Endothelial cell (in vitro differentiated cells): ENCODE measurements at regions not wholly inside any gene's neighbourhood (a gene's known extent, or its start where the extent isn't known, plus 50 kb on each side); places are given as distances from the start of the nearest gene placed in this dataset.
"Not testable (repeated sequence)": the region's sequence is repeated elsewhere in the genome, so short reads cannot be mapped to it uniquely, and the experiment has no call there.

Source experiments
- DNase-seq: peaks from one replicate; pipeline ENCODE4 v3.0.0; 2021; ENCODE audit warnings: low spot score
- H3K27ac Mint-ChIP-seq: one replicate; pipeline ENCODE4 v1.8.0; 2021; ENCODE audit warnings: mixed read lengths, inconsistent platforms; ENCODE audit not compliant: unreplicated experiment
- H3K27me3 Mint-ChIP-seq: one replicate; pipeline ENCODE4 v1.8.0; 2021; ENCODE audit warnings: mild to moderate bottlenecking, moderate library complexity, mixed read lengths, inconsistent platforms; ENCODE audit not compliant: unreplicated experiment
- H3K36me3 Mint-ChIP-seq: one replicate; pipeline ENCODE4 v1.8.0; 2021; ENCODE audit warnings: mild to moderate bottlenecking, low read depth, mixed read lengths, inconsistent platforms; ENCODE audit not compliant: unreplicated experiment
- H3K4me1 Mint-ChIP-seq: one replicate; pipeline ENCODE4 v1.8.0; 2021; ENCODE audit warnings: mild to moderate bottlenecking, mixed read lengths, inconsistent platforms; ENCODE audit not compliant: unreplicated experiment
- H3K4me3 Mint-ChIP-seq: one replicate; pipeline ENCODE4 v1.8.0; 2021; ENCODE audit warnings: mild to moderate bottlenecking, mixed read lengths, inconsistent platforms; ENCODE audit not compliant: unreplicated experiment
- H3K9me3 Mint-ChIP-seq: one replicate; pipeline ENCODE4 v1.8.0; 2021; ENCODE audit warnings: mixed read lengths, inconsistent platforms; ENCODE audit not compliant: unreplicated experiment
- CTCF ChIP-seq: fragments of 200-600 bp; sonication (generic); IDR thresholded peaks from one replicate; pipeline ENCODE4 v1.5.0; 2021; ENCODE audit warnings: antibody characterized with exemption; ENCODE audit not compliant: unreplicated experiment

GRCh38 chr2:5617358-5617757, 74.8 kb upstream of the SOX11 start:
- Mint-ChIP-seq H3K4me3 (no peak overlapping the region), H3K36me3 (no peaks in the 10 kb centered on the region), H3K27ac (no peak overlapping the region), H3K9me3 (no peaks in the 10 kb centered on the region), H3K27me3 (no peaks in the 10 kb centered on the region), H3K4me1 (peaks cover 1% of the 10 kb centered on the region)
- TF ChIP-seq CTCF: no peak
- DNase-seq: no peak

DNA sequence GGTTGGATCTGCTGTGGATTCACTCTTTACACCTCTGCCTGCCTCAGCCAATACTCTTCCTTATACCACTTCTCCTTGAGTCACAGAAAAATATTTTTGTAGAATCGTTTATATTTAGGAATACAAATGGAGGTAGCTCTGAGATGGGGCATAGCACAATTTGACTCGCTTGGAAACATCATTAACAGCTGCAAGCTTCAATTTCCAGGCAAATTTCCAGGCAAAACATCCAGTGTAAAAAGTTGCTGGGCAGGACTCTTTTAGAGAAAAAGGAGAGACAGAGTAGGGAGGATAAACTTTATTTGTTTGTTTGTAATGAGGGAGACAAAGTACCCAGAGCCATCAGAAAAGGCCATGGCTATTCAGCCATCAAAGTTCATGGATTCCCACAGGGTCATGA, 74.4 kb upstream of the SOX11 start:
- no peak for DNase-seq
- Mint-ChIP-seq H3K27ac (no peak overlapping the region), H3K9me3 (no peaks in the 10 kb centered on the region), H3K27me3 (no peaks in the 10 kb centered on the region), H3K4me1 (peaks cover 4% of the 10 kb centered on the region), H3K36me3 (no peaks in the 10 kb centered on the region), H3K4me3 (no peak overlapping the region)
- TF ChIP-seq CTCF: no peak

DNA sequence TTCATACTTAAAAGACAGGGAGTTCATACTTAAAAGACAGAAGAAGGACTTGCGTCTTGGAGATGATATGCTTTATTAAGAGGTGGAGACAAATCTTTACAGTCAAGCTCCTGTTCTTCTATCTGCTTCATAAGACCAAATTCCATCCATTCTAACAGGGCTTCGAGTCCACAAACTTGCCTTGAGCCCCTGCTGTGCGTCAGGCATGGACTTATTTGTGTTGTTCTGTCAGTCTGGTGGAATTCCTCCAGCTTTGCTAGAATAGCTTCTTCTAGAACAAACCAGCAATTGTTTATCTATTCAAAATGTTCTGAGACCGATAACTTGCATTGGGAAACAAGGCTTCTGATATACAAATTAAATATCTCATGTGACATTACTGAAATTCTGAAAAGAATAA, 73.9 kb upstream of the SOX11 start:
- H3K27me3 Mint-ChIP-seq: no peaks in the 10 kb centered on the region
- no peak overlapping the region for H3K4me3 Mint-ChIP-seq
- H3K27ac Mint-ChIP-seq: no peak overlapping the region
- peaks cover 4% of the 10 kb centered on the region for H3K4me1 Mint-ChIP-seq
- no peak for DNase-seq
- no peaks in the 10 kb centered on the region for H3K9me3 Mint-ChIP-seq
- H3K36me3 Mint-ChIP-seq: no peaks in the 10 kb centered on the region
- no peak for TF ChIP-seq CTCF

DNA sequence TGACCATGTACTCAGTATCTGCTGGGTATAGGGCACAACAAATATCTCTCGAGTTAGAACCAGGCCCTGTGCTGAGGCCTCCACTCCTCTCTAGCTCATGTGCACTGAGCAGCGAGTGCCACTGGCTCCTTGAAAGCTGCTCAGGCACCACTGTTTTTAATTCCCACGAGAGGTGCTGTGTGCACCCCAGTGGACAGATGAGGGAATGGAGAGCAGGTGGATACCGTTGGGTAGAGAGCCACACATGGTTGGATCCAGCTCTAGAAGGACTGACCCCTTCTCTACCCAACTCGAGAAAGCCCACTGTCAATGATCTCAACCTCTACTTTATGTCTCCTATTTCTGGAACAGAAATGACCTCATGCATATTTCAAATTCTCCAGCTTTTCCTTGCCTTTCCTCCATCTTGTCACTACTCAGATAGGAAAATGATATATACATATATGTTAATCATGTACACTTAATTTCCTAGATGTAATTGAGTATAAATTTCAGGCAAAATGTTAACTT, 66.6 kb upstream of the SOX11 start:
- H3K27ac Mint-ChIP-seq, DNase-seq, H3K4me3 Mint-ChIP-seq, H3K9me3 Mint-ChIP-seq, H3K36me3 Mint-ChIP-seq, H3K27me3 Mint-ChIP-seq: not testable (repeated sequence)
- peaks cover 18% of the 10 kb centered on the region for H3K4me1 Mint-ChIP-seq

- not testable (repeated sequence) for DNase-seq, H3K4me3 Mint-ChIP-seq, H3K27me3 Mint-ChIP-seq, H3K36me3 Mint-ChIP-seq, H3K27ac Mint-ChIP-seq, H3K9me3 Mint-ChIP-seq
- peaks cover 14% of the 10 kb centered on the region for H3K4me1 Mint-ChIP-seq
Observed at GRCh38 chr2:5628484-5628883, 63.7 kb upstream of the SOX11 start.

DNA sequence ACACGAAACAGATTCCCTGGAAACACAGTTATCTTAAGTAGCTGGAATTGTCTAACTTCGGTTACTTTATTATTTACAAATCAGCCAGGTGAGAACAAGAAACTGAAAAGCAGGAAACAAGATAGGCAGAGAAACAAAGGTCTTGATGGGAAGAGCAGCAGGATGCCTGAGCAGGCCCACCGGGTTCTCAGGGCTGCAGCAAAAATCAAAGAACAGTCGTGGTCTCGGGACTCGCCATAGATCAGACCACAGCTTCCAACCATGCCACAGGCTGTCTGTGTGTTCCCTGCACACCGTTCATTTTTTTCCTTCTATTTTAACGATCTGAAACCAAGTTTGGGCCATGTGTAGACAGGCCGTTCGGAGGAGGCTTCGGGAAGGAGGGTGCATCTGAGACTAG, 62.7 kb upstream of the SOX11 start:
- peaks cover 14% of the 10 kb centered on the region for H3K4me1 Mint-ChIP-seq
- not testable (repeated sequence) for H3K4me3 Mint-ChIP-seq, H3K27ac Mint-ChIP-seq, H3K36me3 Mint-ChIP-seq, H3K27me3 Mint-ChIP-seq, H3K9me3 Mint-ChIP-seq, DNase-seq

DNA sequence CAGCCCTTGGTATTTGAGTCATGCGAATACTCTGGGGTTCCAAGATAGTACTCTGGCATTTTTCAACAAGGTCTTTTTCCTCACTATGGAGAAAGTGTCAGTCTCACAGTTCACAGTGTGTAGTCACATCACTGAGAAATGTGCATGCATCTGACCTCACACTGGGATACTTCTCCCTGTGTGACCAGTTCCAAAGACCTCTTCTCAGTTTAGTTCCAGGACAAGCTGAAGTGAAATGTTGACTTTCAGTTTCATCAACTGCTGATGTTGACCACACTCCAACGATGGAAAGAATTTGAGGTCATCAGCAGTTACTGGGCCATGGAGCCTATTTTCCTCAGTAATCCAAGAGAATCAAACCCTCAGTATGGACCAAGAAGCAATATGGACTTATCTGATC, 55.1 kb upstream of the SOX11 start:
- H3K36me3 Mint-ChIP-seq, DNase-seq, H3K4me1 Mint-ChIP-seq, H3K9me3 Mint-ChIP-seq, H3K27me3 Mint-ChIP-seq, H3K4me3 Mint-ChIP-seq, H3K27ac Mint-ChIP-seq: not testable (repeated sequence)
